HG02938 (cell line): ENCODE measurements at regions not wholly inside any gene's neighbourhood (a gene's known extent, or its start where the extent isn't known, plus 50 kb on each side); places are given as distances from the start of the nearest gene placed in this dataset.

ENCODE experiments used
- ATAC-seq: cut with Tn5 transposase; IDR thresholded peaks from one replicate; pipeline ENCODE4 v1.9.1; 2021; ENCODE audit warnings: mild to moderate bottlenecking, moderate library complexity; ENCODE audit not compliant: unreplicated experiment

DNA sequence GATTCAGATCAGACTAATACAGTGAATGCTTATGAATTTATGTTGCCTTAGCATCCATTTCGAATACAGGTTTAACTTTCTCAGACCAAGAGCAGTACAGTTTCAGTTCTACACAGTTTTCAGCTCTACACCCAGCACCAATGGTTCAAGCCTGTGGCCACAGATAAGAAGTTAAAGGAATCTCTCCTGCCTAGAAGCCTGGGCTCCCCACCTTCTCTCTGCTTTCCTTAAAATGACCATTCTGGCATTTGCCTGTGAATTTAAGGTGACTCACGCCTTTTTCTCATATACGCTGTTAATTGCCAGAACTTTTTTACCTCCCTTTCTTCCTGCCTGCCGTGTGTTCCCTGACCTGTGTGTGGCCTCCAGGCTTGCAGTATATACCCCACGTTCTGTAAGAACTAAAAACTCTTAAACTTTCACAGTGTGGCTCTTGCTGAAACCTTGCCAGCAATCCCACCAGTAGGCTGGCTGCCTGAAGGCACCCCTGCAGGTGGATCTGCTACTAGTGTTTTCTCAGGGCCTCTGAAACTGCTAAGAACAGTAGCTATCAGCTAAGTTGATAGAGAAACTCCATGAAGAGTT is 692.8 kb upstream of the CDH18 start:
- no peak for ATAC-seq

- no peak for ATAC-seq
Observed at GRCh38 chr5:20678814-20679298, 690.9 kb upstream of the CDH18 start.

GRCh38 chr5:20678386-20678785 is 690.4 kb upstream of the CDH18 start:
- no peak for ATAC-seq

- no peak for ATAC-seq
Observed at GRCh38 chr5:20660588-20660987, 672.6 kb upstream of the CDH18 start.

- ATAC-seq: no peak
Observed at GRCh38 chr5:20656262-20656661, 668.3 kb upstream of the CDH18 start.

DNA sequence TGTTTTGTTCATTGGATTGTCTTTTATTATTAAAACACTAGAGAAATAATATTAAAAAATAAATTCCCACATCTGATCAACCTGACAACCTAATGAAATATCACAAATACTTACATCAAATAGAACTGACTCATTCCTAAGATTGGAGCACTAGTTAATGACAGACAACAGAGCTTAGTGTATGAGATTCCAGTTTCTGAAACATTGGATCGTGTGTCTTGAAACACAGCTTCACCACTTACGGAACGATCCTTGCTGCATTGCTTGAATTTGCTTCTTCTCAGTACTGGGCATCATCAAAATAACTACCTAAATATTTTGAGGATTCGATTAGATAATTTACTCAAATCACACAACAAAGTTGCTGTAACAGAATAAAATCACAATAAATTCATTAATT is 667.2 kb upstream of the CDH18 start:
- ATAC-seq: no peak

DNA sequence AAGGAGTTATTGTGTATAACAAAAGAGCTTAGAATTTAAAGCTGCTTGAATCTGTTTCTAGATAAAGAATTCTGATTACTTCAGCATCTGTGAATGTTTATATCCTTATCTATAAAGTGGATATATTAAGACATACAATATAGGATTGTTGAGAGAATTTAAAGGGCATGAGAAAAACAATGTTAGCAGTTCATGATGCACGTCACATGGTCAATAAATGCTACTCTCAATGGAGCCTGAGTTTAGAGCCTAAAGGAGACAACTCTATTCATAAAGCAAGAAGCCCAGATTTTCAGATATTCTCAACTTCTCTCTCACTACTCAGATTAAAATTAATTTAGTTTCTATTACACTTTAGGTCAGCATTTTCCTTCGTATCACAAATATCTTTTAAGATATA is 666.7 kb upstream of the CDH18 start:
- no peak for ATAC-seq

DNA sequence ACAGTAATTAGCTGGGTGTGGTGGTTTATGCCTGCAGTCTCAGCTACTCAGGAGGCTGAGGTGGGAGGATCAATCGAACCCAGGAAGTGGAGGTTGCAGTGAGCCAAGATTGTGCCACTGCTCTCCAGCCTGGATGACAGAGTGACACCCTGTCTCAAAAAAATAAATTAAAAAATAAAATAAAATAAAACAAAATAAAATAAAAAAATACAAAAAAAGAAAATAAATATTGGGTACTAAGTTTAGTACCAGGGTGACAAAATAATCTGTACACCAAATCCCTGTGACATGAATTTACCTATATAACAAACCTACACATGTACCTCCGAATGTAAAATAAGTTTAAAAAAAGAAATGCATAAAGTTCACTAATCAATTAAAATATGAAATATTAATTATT is 666.0 kb upstream of the CDH18 start:
- ATAC-seq: no peak

- ATAC-seq: no peak
Observed at GRCh38 chr5:20649966-20650365, 662.0 kb upstream of the CDH18 start.

GRCh38 chr5:20648981-20649380 is 661.0 kb upstream of the CDH18 start:
- no peak for ATAC-seq

DNA sequence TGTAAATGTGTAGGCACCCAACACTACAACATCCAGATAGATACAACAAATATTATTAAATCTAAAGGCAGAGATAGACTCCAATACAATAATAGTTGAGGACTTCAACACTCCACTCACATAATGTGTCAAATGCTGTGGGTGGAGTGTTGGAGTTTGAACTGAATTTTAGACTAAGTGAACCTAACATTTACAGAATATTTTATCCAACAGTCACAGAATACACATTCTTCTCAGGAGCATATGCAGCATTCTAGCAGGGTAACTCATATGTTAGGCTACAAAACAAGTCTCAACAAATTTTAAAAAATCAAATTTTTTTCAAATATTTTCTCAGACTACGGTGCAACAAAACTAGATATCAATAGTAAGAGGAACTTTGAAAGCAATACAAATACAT is 648.7 kb upstream of the CDH18 start:
- ATAC-seq: no peak

DNA sequence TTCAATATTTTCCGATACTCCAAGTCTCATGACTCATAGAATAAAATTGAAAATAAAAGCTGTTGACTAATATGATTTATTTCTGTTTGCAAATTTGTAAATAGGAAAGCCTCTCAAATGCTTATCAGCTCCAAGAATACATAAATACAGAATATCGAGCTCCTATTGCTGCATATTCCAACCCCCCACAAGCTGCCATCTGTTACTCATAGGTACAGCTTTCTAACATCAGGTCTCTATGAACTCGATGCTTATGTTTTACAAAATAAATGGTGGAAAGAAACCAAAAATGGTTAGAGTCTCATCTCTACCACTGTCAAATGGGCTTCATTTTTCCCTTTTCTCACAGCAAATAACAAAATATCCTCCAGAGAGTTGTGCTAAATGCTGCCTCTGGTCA is 631.6 kb upstream of the CDH18 start:
- no peak for ATAC-seq

GRCh38 chr5:20618340-20618739 is 630.3 kb upstream of the CDH18 start:
- no peak for ATAC-seq

GRCh38 chr5:20617841-20618240 is 629.8 kb upstream of the CDH18 start:
- no peak for ATAC-seq

DNA sequence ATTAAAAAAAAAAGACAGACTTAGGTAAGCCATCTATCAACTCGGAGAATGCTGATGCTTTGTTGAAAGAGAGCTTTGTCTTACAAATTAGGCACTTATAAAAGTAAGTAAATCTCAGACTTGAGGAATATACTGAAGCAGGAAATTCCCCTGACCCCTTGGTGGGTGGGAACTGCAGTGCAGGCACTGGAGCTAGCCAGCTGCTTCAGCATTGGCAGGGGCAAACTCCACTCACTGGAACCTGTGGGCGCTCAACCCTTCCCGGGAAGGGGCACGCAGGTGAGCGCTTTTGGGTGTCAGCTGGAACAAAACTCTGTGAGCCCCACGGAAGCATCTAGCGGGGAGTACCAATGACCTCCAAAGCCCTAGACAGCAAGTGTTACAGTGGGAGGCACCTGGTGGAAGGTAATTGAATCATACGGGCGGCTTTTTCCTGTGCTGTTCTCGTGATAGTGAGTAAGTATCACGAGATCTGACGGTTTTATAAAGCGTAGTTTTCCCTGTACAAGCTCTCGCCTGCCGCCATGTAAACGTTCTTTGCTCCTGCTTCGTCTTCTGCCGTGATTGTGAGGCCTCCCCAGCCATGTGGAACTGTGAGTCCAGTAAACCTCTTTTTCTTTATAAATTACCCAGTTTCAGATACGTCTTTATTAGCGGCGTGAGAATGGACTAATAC is 628.0 kb upstream of the CDH18 start:
- no peak for ATAC-seq

GRCh38 chr5:20611620-20612019 is 623.6 kb upstream of the CDH18 start:
- ATAC-seq: no peak

DNA sequence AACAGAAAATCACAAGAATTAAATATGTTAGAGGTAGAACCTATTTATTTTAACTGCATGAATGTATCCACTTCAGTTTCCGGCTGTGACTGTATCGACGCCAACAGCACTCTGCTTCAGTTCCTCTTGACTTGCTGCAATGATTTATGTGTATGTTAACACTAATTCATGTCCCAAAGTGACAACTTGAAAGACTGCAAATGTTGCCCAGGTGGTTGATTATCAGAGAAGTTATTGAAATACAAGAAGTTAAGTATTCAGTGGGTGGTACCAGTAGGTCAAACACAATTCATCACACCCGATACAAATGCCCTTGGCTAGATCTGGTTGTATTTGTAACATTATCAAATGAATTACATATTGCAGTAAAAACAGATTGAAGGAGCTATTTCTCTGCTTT is 622.7 kb upstream of the CDH18 start:
- no peak for ATAC-seq

DNA sequence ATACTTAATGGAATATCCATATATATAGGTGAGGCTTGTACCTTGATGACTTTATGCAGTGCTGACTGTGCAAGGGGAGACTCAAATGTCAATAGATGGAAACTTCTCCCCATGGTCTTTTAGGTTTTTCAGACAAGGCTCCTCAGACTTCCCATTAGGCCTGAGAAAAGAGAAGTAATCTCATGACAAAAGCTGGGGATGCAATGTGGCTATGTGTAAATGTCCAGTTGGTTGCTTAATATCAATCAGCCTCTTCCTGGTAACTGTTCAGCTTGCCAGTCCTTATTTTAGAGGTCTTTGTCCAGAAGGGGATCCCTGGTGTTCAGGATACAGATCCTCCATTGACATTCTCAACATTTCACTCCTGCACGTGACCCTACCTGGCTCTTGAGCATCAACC is 621.1 kb upstream of the CDH18 start:
- no peak for ATAC-seq

DNA sequence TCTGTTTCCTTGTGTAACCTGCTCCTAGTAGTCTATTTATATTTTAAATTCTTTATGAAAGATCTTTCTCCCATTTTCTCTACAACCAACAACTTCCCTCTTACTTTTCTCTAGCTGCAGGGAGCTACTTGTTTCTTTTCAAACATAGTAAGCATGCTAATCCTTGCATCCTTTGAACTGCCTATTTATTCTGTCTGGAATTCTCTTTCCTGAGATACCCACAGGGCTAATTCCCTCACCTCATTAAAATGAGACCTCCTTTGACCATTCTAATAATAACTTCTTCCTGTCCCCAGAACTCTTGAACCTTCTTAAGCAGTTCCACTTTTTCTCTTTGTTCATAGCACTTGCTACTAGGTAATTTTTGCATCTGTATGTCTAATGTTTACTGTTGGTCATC is 620.6 kb upstream of the CDH18 start:
- ATAC-seq: no peak

DNA sequence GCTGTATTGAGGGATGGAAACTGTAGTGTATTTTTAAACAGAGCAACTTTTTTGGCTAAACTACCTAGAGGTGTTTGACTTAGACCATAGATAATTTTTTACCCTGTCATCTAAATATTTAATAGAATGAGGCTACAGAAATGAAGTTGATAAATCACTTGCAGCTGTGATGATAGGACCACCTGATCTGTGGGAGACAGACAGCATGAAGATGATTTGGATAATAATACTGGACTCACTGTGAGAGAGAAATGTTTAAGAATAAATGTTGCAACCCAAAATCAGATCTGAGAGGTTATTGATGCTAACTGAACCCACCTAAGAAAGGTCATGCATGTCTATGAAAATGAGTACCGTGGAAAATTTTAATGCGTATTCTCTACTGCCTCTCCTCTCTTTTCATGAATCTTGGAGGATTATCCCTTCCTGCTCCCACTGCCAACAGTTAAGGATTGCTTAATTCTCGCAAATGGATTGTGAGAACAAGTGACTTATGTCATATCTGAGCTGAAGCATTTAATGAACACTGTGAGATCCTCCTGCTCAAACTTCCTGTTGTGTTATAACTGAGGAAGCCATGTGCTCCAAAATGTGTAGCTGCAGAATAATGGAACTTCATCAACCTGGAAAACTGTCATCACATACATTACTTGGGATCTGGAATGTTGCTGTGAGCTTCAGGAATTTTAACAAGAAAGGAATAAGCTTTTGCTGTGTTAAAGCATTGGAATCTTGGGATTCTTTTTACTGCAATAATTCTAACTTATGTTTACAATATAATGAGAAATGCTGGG is 617.9 kb upstream of the CDH18 start:
- ATAC-seq: no peak

GRCh38 chr5:20604992-20605391 is 617.0 kb upstream of the CDH18 start:
- no peak for ATAC-seq

DNA sequence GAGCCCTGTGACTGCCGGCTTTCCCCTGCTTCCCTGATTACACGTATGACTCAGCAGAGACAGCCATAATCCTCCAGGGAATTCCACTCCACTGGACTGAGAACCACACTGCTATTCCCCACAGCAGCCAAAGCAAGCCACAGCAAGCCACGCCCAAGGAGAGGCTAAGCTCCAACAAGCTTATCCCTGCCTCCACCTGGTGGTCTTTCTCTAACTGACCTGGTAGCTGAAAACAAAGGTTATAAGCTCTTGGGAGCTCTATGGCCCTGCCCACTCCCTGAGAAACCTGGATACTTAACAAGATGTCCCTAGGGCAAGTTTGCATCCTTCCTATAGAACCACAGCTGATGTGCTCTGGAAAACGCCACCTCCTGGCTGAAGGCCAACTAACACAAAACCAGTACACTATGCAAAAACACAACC is 613.7 kb upstream of the CDH18 start:
- no peak for ATAC-seq
